Retinal pigment epithelial cell (primary cell): ENCODE measurements at regions not wholly inside any gene's neighbourhood (a gene's known extent, or its start where the extent isn't known, plus 50 kb on each side); places are given as distances from the start of the nearest gene placed in this dataset.

Experiments used
- DNase-seq: peaks from one replicate; pipeline ENCODE4 v3.0.0-alpha.2; 2010; ENCODE audit warnings: low read depth
- H3K4me3 ChIP-seq: 2 replicates; pipeline ENCODE4 v1.5.1; 2011; ENCODE audit warnings: mild to moderate bottlenecking, low read length, control low read depth, moderate library complexity
- TF ChIP-seq, protein P1 (sequence below): conservative IDR thresholded peaks from 2 replicates; pipeline ENCODE4 v1.5.1; 2011; ENCODE audit warnings: low read depth, low read length, control low read depth, inconsistent platforms

DNA sequence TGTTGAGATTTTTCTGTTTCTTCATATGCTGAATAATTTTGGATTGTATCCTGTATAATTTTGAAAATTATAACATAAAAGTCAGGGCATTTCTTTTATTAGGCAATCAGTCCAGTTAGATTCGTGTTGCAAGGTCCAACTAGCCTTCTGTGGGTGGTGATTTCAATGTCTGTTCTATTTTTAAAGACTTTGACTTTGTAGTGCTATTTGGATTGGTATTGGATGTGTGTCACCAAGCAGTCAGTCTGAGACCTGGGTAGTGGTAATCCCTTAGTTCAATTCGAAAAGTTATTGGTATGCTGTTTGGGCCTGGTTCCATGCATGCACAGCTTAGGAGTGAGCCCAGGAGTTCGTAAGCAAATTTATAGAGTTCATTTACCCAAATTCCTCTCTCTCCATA lies 82.2 kb downstream of the EPDR1 start:
- TF ChIP-seq, protein P1, sequence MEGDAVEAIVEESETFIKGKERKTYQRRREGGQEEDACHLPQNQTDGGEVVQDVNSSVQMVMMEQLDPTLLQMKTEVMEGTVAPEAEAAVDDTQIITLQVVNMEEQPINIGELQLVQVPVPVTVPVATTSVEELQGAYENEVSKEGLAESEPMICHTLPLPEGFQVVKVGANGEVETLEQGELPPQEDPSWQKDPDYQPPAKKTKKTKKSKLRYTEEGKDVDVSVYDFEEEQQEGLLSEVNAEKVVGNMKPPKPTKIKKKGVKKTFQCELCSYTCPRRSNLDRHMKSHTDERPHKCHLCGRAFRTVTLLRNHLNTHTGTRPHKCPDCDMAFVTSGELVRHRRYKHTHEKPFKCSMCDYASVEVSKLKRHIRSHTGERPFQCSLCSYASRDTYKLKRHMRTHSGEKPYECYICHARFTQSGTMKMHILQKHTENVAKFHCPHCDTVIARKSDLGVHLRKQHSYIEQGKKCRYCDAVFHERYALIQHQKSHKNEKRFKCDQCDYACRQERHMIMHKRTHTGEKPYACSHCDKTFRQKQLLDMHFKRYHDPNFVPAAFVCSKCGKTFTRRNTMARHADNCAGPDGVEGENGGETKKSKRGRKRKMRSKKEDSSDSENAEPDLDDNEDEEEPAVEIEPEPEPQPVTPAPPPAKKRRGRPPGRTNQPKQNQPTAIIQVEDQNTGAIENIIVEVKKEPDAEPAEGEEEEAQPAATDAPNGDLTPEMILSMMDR, result no peak
- no peak overlapping the region for H3K4me3 ChIP-seq
- no peak for DNase-seq

GRCh38 chr7:38006559-38006958 lies 86.1 kb downstream of the EPDR1 start:
- TF ChIP-seq, protein P1, result no peak
- DNase-seq, result no peak
- no peak overlapping the region for H3K4me3 ChIP-seq

- DNase-seq, result no peak
- TF ChIP-seq, protein P1, result no peak
- no peak overlapping the region for H3K4me3 ChIP-seq
Measured at GRCh38 chr7:38007096-38007495, 86.7 kb downstream of the EPDR1 start.

- no peak for DNase-seq
- no peak overlapping the region for H3K4me3 ChIP-seq
- TF ChIP-seq, protein P1, result no peak
Measured at GRCh38 chr7:38013246-38013645, 92.8 kb downstream of the EPDR1 start.

- H3K4me3 ChIP-seq, result no peak overlapping the region
- TF ChIP-seq, protein P1, result no peak
- DNase-seq, result no peak
Measured at GRCh38 chr7:38016567-38016966, 96.1 kb downstream of the EPDR1 start.

DNA sequence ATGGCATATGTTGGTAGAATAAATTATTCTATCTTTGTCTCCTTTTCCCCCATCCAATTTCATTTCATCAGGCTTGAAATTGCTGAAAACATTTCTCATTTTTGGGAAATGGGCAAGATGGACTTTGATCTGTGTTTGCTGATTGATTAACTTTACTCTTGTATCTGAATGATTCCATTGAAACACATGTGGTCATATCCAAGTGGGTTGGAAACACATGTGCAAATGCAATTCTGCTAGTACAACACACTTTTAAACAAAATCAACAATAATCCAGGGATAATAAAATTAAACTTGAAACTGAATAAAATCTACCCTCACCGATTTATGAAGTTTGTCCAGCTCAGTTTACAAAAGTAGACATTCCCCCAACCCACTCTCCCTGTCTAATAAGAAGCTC lies 96.9 kb downstream of the EPDR1 start:
- no peak overlapping the region for H3K4me3 ChIP-seq
- TF ChIP-seq, protein P1, result no peak
- DNase-seq, result no peak

DNA sequence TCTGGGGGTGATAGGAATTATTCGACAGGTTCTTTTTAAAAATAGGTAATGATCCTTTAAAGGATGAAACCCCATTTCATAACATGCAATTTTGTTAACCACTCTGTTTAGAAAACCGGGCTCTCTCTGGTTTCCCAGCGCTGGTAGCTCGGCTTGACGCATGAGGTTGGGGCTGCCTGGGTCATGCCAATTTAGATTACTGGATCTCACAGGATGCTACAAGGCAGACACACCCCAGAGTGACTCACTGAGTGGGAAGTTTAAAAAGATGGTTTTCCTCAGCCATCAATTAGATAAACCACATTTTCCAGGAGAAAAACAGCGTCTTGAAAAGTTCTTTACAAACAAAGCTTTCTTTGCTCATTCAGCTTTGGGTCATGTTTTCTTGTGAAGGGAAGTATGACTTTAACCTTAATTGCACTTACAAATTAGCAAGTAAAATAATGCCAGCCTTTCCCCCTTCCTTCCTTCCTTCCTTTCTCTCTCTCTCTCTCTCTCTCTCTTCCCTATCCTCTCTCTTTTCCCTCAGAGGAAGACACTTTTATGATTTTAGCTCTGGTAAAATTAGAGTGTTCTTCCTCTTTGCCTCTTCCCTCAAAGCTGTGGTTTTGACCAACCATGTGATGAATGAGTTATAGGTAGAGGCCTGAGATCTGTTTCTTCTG lies 99.8 kb downstream of the EPDR1 start:
- TF ChIP-seq, protein P1, result no peak
- no peak overlapping the region for H3K4me3 ChIP-seq
- DNase-seq, result no peak
